RPMI7951 (cell line): ENCODE measurements at regions not wholly inside any gene's neighbourhood (a gene's known extent, or its start where the extent isn't known, plus 50 kb on each side); places are given as distances from the start of the nearest gene placed in this dataset.

Experiments
- DNase-seq: peaks from one replicate; pipeline ENCODE4 v3.0.0-alpha.2; 2012; ENCODE audit warnings: low read depth

GRCh38 chr10:128929131-128929530 lies 537.9 kb upstream of the MGMT start:
- DNase-seq: no peak

GRCh38 chr10:128929767-128930166 lies 537.3 kb upstream of the MGMT start:
- no peak for DNase-seq

DNA sequence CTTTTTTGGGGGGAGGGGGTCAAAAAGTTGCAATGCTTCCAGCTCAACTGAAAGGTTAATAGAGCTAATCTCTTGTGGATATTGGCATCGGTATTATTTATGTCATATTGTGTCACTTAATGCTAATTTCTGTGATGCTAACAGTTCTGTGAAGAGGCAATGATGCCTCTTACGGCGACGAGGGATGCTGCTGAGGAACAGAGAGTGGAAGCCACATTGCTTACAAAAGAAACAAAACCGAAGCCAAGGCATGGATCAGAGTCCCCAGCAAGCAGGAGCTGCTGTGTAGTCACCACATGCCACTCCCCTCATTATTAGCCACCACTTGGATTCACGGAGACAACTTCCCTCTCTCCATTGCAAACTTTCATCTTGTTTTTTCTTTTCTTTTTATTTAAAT lies 536.5 kb upstream of the MGMT start:
- no peak for DNase-seq

- no peak for DNase-seq
Measured at GRCh38 chr10:128932071-128932820, 534.8 kb upstream of the MGMT start.

GRCh38 chr10:128934492-128934891 lies 532.5 kb upstream of the MGMT start:
- no peak for DNase-seq

- DNase-seq: no peak
Measured at GRCh38 chr10:128936392-128936791, 530.6 kb upstream of the MGMT start.

DNA sequence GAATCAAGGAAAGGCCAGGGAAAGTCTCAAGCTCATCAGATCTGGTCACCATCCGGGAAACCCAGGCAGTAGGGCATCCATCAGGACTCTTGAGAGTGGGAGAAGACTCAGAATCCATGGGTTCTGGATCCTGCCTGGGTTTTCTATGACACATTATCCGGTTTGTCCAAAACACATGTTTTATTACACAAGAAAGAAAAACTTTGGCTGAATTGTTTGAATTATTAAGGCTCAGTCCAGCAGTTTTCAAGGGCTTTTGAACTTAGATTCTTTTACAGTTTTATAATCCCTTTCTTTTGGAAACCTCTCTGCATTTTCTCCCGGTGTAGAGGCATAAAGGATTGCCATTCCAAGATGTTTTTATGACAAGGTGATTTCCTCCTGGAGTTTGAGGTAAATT lies 528.5 kb upstream of the MGMT start:
- DNase-seq: no peak

DNA sequence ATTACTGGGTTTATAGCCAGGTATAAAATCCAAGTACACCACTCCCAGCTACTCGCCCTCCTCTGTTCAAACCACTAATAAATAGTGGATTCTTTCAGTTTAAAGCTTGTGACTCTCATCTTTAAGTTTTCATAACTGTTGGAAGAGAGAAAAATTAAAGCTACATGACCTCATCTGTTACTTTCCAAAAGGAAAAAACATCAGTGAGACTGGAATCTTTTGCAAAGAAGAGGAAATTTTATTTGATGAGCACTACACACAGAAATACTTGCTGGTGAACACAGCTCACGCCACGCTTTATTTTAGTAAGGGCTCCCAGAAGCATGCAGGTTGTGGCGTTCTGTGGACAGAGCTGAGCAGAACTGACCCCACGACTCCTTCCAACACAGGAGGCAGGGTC lies 527.0 kb upstream of the MGMT start:
- DNase-seq: no peak

DNA sequence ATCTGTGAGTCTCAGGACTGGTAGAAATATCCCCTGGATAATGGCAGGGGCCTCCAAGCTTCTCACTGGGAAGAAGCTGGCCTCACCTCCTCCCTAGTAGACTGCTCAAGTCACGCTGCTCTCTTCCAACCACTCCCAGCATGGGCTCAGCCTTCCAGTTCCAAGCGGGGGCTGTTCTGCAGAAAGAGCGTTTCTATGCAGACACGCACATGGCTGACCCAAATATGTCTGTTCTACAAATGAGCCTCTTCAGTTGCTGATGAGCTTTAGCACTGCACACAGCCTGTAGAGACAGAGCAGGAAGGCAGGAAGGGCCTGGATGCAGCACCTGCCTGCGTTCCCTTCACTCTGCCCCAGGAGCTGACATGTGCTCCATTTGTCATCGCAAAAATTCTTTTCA lies 523.9 kb upstream of the MGMT start:
- DNase-seq: no peak

DNA sequence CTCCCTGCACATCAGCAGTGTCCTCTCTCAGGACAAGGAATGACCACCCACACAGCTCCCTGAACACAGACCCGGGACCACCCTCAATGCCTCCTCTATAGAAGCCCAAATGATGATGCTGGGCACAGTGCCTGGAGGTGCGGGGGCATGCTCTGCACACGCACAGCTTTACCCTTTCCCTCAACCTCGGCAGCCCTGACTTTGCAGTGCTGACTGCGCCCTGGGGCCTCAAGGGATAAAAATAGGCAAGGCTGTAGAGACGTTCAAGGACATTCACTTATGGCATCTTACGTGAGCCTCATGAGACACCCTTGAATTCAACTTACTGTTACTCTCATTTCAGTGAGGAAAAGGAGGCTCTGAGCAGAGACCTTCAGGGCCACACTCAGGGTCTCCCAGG lies 521.6 kb upstream of the MGMT start:
- no peak for DNase-seq

DNA sequence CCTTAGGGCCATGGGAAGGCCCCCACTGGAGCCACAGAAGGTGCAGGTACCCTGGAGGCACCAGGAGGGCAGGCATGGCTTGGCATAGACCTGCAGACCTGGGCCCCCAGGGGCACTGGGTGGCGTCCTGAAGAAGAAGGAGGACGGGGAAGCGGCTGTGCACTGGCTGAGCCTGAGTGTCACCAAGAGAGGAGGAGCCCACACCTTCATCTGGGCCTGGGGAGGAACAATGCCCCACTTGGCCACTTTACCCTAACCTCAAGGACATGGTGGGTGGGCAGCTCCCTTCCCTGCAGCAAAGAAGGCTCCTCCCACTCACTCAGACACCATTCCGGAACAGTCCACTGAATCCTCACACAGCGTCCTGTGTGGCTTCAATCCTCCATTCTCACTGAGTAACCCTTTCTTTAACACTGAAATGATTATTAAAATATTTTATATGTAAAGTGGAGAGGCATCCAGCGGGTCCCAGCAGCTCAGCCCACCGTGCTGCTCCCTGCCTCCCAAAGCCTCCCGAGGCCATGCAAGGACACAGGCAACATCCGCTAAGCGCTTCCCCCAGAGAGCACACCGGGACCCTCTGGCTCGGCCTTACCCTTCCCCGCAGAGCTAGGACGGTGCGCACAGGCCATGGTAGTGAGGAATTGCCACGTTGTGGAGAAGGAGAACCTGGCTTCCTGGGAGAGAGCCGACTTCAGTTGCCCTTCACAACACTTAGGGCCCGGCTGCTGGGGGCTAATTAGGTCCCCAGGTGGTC lies 516.7 kb upstream of the MGMT start:
- DNase-seq: no peak

DNA sequence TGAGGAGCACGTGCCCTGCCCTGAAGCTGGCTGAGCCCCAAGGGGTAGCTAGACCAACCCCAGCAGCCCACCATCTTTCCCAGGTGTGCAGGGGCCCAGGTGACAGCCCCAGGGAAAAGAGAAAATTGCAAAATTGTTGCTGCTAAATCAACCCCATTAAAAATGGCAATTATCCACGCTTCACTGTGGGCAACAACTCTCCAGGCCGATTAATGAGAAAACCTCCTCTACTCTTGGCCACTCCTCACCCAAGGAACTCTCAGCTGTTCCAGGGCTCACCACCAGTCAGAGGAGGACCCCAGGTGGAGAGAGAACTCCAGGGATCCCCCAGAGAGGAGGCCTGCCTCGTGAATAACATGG lies 516.1 kb upstream of the MGMT start:
- no peak for DNase-seq

DNA sequence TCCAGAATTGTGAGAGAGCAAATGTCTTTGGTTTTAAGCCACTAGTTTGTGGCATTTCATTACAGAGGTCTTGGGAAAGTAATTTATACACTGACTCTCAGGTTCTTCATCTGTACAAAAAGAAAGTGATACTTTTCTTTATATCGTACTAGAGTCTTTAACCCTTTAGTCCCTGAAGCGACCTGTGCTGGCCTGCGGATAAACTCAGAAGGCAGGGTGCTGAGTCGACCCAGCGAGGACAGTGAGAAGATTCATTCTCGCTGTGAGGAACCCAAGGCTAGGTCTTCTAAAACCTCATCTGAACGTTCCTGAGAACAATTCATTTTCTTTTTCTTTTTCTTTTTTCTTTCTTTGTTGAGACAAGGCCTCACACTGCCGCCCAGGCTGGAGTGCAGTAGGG lies 514.2 kb upstream of the MGMT start:
- DNase-seq: no peak

DNA sequence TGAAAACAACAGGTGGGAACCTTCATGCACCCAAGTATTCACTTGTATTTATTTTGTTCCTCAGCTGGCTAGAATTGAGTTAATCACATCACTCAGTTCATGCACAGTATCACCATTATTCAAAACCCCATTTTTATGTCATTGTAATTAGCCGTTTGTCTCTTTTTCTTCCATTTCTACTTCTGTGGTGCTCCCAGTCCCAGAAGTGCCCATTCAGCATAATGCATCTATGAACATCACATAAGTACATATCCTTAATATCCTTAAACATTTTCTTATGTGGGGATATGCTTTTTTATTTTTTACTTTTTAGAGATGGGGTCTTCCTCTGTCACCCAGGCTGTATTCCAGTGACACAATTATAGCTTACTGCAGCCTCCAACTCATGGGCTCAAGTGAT lies 510.9 kb upstream of the MGMT start:
- DNase-seq: no peak

GRCh38 chr10:128957221-128957620 lies 509.8 kb upstream of the MGMT start:
- DNase-seq: no peak

GRCh38 chr10:128958834-128959690 lies 508.0 kb upstream of the MGMT start:
- no peak for DNase-seq

DNA sequence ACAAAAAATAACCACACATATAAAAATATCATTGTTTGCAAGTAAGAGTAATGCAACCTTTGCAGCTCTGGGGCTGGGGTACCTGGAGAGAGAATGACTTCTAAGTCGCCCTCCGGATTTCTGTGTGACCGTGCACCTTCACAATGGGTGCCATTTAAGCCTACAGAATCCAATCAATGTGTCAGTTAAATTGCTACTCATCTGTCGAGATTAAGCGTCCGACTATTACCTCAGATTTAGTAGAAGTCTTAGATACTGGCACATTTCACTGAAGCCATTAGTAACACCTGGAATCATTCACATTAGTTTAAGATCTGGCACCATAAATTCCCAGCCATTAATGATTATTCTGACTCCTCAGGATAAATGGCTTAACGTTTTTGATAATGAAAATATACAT lies 507.3 kb upstream of the MGMT start:
- no peak for DNase-seq

DNA sequence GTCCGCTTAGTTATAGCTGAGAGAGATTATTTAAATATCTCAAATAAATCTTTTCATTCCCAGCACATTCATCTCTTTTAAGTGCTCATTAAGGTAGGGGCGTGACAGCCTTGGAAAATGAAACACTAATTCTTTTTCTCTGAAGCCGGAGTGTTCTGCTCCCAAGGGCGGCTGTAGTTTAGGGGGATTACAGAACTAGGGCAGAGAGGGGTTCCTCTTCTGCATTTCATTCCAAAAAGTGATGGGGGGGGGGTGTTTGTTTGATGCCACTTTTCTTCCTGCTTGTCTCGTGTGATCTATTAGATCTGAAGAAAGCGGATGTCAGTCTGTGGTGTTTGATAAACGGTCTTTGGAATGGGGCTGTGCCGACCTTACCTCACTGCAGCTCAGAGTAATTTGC lies 506.5 kb upstream of the MGMT start:
- DNase-seq: no peak

GRCh38 chr10:128962182-128962581 lies 504.9 kb upstream of the MGMT start:
- DNase-seq: no peak

DNA sequence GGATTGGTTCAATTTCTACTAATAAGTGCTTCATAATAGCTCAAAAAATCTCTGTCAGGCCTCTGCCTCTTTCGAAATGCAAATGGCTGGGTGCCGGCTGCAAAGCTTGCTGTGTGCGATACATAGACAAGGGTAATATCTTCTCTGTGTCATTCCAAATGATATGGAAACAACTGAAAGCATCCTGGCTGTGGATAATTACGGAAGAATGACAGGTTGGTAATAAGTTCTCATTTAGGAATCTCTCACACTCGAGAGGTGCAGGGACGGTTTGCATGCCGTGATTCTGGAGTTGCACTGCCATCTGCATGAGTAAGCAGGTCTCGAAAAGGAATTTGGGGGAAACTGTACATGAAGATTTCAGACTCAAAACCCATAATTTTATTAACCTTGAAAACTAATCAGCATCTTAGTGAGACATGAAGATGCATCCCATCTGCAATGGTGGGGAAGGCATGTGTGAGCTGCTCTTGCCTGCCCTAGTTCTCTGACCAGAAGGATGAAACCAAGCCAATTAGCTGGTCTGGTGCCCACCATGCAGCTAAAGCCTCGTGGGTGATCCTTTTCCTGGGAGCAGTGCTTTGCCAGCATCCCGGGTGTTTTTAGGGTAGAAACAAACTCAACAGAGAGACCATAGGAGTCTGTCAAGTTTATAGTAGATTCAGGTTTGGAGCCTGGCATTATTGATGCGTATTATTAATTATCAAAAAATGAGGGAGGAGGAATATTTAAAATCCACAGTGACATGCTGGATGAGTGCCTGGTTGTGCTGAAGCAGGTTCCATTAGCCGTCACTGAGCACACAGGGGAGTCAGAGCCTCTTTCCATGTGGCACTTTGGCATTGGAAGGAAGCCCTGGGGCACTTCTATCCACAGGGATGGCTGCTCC lies 503.6 kb upstream of the MGMT start:
- no peak for DNase-seq

DNA sequence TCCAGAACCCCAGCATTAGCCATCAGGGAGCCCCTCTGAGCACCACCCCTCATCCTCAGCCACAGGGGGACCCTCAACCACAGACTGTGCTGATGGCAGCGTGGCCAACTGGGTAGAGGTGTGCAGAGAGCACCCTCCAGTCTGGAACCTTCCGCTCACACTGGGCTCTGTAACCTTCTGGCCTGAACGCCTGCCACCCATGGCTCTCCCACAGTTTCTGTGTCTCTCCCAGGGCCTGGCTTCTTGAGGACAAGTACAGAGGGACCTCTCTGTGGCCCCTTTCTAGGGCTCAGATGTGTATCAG lies 503.0 kb upstream of the MGMT start:
- DNase-seq: no peak
